Activated naive CD8-positive, alpha-beta T cell treated with anti-CD3 and anti-CD28 coated beads, Interleukin-2, amount 10 ng/mL, durations not matched to agents 7 days and 5 days (primary cell): ENCODE measurements at regions not wholly inside any gene's neighbourhood (a gene's known extent, or its start where the extent isn't known, plus 50 kb on each side); places are given as distances from the start of the nearest gene placed in this dataset.

Source experiments
- ATAC-seq: fragments of 150-1000 bp; cut with Tn5 transposase; one replicate; pipeline ENCODE4 v1.10.0; 2021; ENCODE audit warnings: low read depth, moderate library complexity
- POLR2A ChIA-PET: fragments of 350-600 bp; sonication (Branson Sonifier 250); formaldehyde crosslinking; loops from one replicate; lab custom pipeline; 2021; ENCODE audit warnings: antibody characterized with exemption; lab: Charles Lee
- DNase-seq: peaks from one replicate; pipeline ENCODE4 v3.0.0; 2021
- H3K27ac Mint-ChIP-seq: one replicate; pipeline ENCODE4 v1.8.0; 2022; ENCODE audit warnings: mild to moderate bottlenecking, mixed read lengths
- H3K27me3 Mint-ChIP-seq: one replicate; pipeline ENCODE4 v1.8.0; 2022; ENCODE audit warnings: mild to moderate bottlenecking, moderate library complexity, mixed read lengths
- H3K36me3 Mint-ChIP-seq: one replicate; pipeline ENCODE4 v1.8.0; 2021; ENCODE audit warnings: mild to moderate bottlenecking, mixed read lengths
- H3K4me1 Mint-ChIP-seq: one replicate; pipeline ENCODE4 v1.8.0; 2021; ENCODE audit warnings: mixed read lengths
- H3K4me3 Mint-ChIP-seq: one replicate; pipeline ENCODE4 v1.8.0; 2022; ENCODE audit warnings: mild to moderate bottlenecking, moderate library complexity, mixed read lengths
- H3K9me3 Mint-ChIP-seq: one replicate; pipeline ENCODE4 v1.8.0; 2021; ENCODE audit warnings: mixed read lengths

- no peaks in the 10 kb centered on the region for H3K36me3 Mint-ChIP-seq
- H3K27ac Mint-ChIP-seq = no peak overlapping the region
- DNase-seq = no peak
- H3K4me3 Mint-ChIP-seq = no peak overlapping the region
- no peak for ATAC-seq
- no peaks in the 10 kb centered on the region for H3K4me1 Mint-ChIP-seq
- POLR2A ChIA-PET = no interaction called here
- H3K27me3 Mint-ChIP-seq = no peaks in the 10 kb centered on the region
- no peaks in the 10 kb centered on the region for H3K9me3 Mint-ChIP-seq
These were observed 598.7 kb downstream of the EPHA5 start for GRCh38 chr4:65071564-65071963.

GRCh38 chr4:65069177-65069576 lies 601.1 kb downstream of the EPHA5 start:
- ATAC-seq (no peak), DNase-seq (no peak)
- no peaks in the 10 kb centered on the region for H3K4me1 Mint-ChIP-seq
- no peaks in the 10 kb centered on the region for H3K27me3 Mint-ChIP-seq
- no peaks in the 10 kb centered on the region for H3K9me3 Mint-ChIP-seq
- H3K36me3 Mint-ChIP-seq = no peaks in the 10 kb centered on the region
- H3K27ac Mint-ChIP-seq = no peak overlapping the region
- POLR2A ChIA-PET = no interaction called here
- no peak overlapping the region for H3K4me3 Mint-ChIP-seq

GRCh38 chr4:65066106-65066505 lies 604.2 kb downstream of the EPHA5 start:
- ATAC-seq (no peak), DNase-seq (no peak)
- Mint-ChIP-seq H3K27ac (no peak overlapping the region), H3K36me3 (no peaks in the 10 kb centered on the region), H3K9me3 (peaks cover 2% of the 10 kb centered on the region), H3K27me3 (no peaks in the 10 kb centered on the region), H3K4me1 (no peaks in the 10 kb centered on the region), H3K4me3 (no peak overlapping the region)
- POLR2A ChIA-PET = no interaction called here

- ATAC-seq = no peak
- H3K9me3 Mint-ChIP-seq = peaks cover 2% of the 10 kb centered on the region
- POLR2A ChIA-PET = no interaction called here
- no peak overlapping the region for H3K27ac Mint-ChIP-seq
- no peaks in the 10 kb centered on the region for H3K4me1 Mint-ChIP-seq
- DNase-seq = no peak
- no peaks in the 10 kb centered on the region for H3K36me3 Mint-ChIP-seq
- no peaks in the 10 kb centered on the region for H3K27me3 Mint-ChIP-seq
- H3K4me3 Mint-ChIP-seq = no peak overlapping the region
These were observed 606.7 kb downstream of the EPHA5 start for GRCh38 chr4:65063601-65064000.

- POLR2A ChIA-PET = no interaction called here
- ATAC-seq (no peak), DNase-seq (no peak)
- Mint-ChIP-seq H3K27me3 (no peaks in the 10 kb centered on the region), H3K27ac (no peak overlapping the region), H3K4me1 (no peaks in the 10 kb centered on the region), H3K4me3 (no peak overlapping the region), H3K9me3 (no peaks in the 10 kb centered on the region), H3K36me3 (no peaks in the 10 kb centered on the region)
These were observed 619.5 kb downstream of the EPHA5 start for GRCh38 chr4:65050786-65051185.

GRCh38 chr4:65046192-65047133 lies 623.8 kb downstream of the EPHA5 start:
- Mint-ChIP-seq H3K36me3 (no peaks in the 10 kb centered on the region), H3K4me3 (no peak overlapping the region), H3K4me1 (no peaks in the 10 kb centered on the region), H3K27ac (no peak overlapping the region), H3K27me3 (no peaks in the 10 kb centered on the region), H3K9me3 (no peaks in the 10 kb centered on the region)
- POLR2A ChIA-PET = no interaction called here
- no peak for ATAC-seq
- no peak for DNase-seq

- Mint-ChIP-seq H3K4me1 (no peaks in the 10 kb centered on the region), H3K9me3 (no peaks in the 10 kb centered on the region), H3K36me3 (no peaks in the 10 kb centered on the region), H3K27me3 (no peaks in the 10 kb centered on the region), H3K4me3 (no peak overlapping the region), H3K27ac (no peak overlapping the region)
- POLR2A ChIA-PET = no interaction called here
- no peak for DNase-seq
- no peak for ATAC-seq
These were observed 624.6 kb upstream of the TECRL start for GRCh38 chr4:65033899-65034298.

GRCh38 chr4:65028592-65028991 lies 619.3 kb upstream of the TECRL start:
- no peaks in the 10 kb centered on the region for H3K9me3 Mint-ChIP-seq
- no peaks in the 10 kb centered on the region for H3K36me3 Mint-ChIP-seq
- H3K4me1 Mint-ChIP-seq = no peaks in the 10 kb centered on the region
- no peak overlapping the region for H3K27ac Mint-ChIP-seq
- H3K27me3 Mint-ChIP-seq = no peaks in the 10 kb centered on the region
- POLR2A ChIA-PET = no interaction called here
- ATAC-seq (no peak), DNase-seq (no peak)
- no peak overlapping the region for H3K4me3 Mint-ChIP-seq

GRCh38 chr4:65023883-65024670 lies 614.8 kb upstream of the TECRL start:
- DNase-seq = no peak
- Mint-ChIP-seq H3K27me3 (no peaks in the 10 kb centered on the region), H3K4me1 (peaks cover 1% of the 10 kb centered on the region), H3K36me3 (no peaks in the 10 kb centered on the region), H3K4me3 (no peak overlapping the region), H3K27ac (no peak overlapping the region), H3K9me3 (no peaks in the 10 kb centered on the region)
- no peak for ATAC-seq
- POLR2A ChIA-PET = no interaction called here

- ATAC-seq = no peak
- H3K4me3 Mint-ChIP-seq = no peak overlapping the region
These were observed 613.8 kb upstream of the TECRL start for GRCh38 chr4:65023081-65023480.

GRCh38 chr4:65021737-65022136 lies 612.5 kb upstream of the TECRL start:
- Mint-ChIP-seq H3K4me3 (no peak overlapping the region), H3K9me3 (no peaks in the 10 kb centered on the region), H3K27me3 (no peaks in the 10 kb centered on the region), H3K27ac (no peak overlapping the region), H3K4me1 (peaks cover 1% of the 10 kb centered on the region), H3K36me3 (no peaks in the 10 kb centered on the region)
- no peak for ATAC-seq
- POLR2A ChIA-PET = no interaction called here
- DNase-seq = no peak

More at GRCh38 chr4:65023081-65023480, 613.8 kb upstream of the TECRL start:
- Mint-ChIP-seq H3K27ac (no peak overlapping the region), H3K36me3 (no peaks in the 10 kb centered on the region), H3K9me3 (no peaks in the 10 kb centered on the region), H3K27me3 (no peaks in the 10 kb centered on the region), H3K4me1 (peaks cover 1% of the 10 kb centered on the region)
- POLR2A ChIA-PET = no interaction called here
- DNase-seq = no peak

- POLR2A ChIA-PET = no interaction called here
- Mint-ChIP-seq H3K27ac (no peak overlapping the region), H3K4me1 (peaks cover 1% of the 10 kb centered on the region), H3K4me3 (no peak overlapping the region), H3K9me3 (no peaks in the 10 kb centered on the region), H3K36me3 (no peaks in the 10 kb centered on the region), H3K27me3 (no peaks in the 10 kb centered on the region)
- ATAC-seq (no peak), DNase-seq (no peak)
These were observed 611.9 kb upstream of the TECRL start for GRCh38 chr4:65021149-65021548.

GRCh38 chr4:65019775-65020174 lies 610.5 kb upstream of the TECRL start:
- no peak for DNase-seq
- H3K4me1 Mint-ChIP-seq = peaks cover 1% of the 10 kb centered on the region
- H3K9me3 Mint-ChIP-seq = no peaks in the 10 kb centered on the region
- ATAC-seq = no peak
- no peak overlapping the region for H3K4me3 Mint-ChIP-seq
- no peaks in the 10 kb centered on the region for H3K36me3 Mint-ChIP-seq
- no peaks in the 10 kb centered on the region for H3K27me3 Mint-ChIP-seq
- H3K27ac Mint-ChIP-seq = no peak overlapping the region
- POLR2A ChIA-PET = no interaction called here

GRCh38 chr4:65018313-65018712 lies 609.1 kb upstream of the TECRL start:
- ATAC-seq (no peak), DNase-seq (no peak)
- Mint-ChIP-seq H3K27ac (no peak overlapping the region), H3K4me1 (peaks cover 1% of the 10 kb centered on the region), H3K4me3 (no peak overlapping the region), H3K36me3 (no peaks in the 10 kb centered on the region), H3K27me3 (no peaks in the 10 kb centered on the region), H3K9me3 (no peaks in the 10 kb centered on the region)
- POLR2A ChIA-PET = no interaction called here
